H1 (cell line): ENCODE measurements at regions not wholly inside any gene's neighbourhood (a gene's known extent, or its start where the extent isn't known, plus 50 kb on each side); places are given as distances from the start of the nearest gene placed in this dataset.
"Not testable (repeated sequence)": the region's sequence is repeated elsewhere in the genome, so short reads cannot be mapped to it uniquely, and the experiment has no call there.

Experiments
- CTCF ChIA-PET: fragments of 300-600 bp; sonication (Branson Sonifier 250); formaldehyde crosslinking; loops from one replicate; lab custom pipeline; 2021; ENCODE audit not compliant: partially characterized antibody; lab: Charles Lee
- POLR2A ChIA-PET: fragments of 300-600 bp; sonication (Branson Sonifier 250); formaldehyde crosslinking; loops from one replicate; lab custom pipeline; 2021; ENCODE audit warnings: inconsistent platforms; ENCODE audit not compliant: partially characterized antibody; lab: Charles Lee
- DNase-seq, 2 experiments: peaks; one replicate each; pipeline versions ENCODE4 v3.0.0 to v3.0.0-alpha.2; 2010 to 2022; ENCODE audit warnings: low spot score in 2 of 2, low read depth in 1 of 2, mixed read lengths in 1 of 2
- FAIRE-seq: peaks from 2 replicates; lab custom pipeline; 2011; peaks lifted over from hg19 to GRCh38; lab: Jason Lieb, UNC
- H2AFZ ChIP-seq: 2 replicates; pipeline ENCODE4 v1.8.1; 2012; ENCODE audit warnings: low read length, inconsistent platforms
- H2AK5ac ChIP-seq: 2 replicates; pipeline ENCODE4 v1.6.1; 2013; ENCODE audit warnings: low read depth, low read length
- H2BK120ac ChIP-seq: replicated peaks from 2 replicates; pipeline ENCODE3; 2013; ENCODE audit warnings: low read depth, low read length, inconsistent platforms
- H2BK12ac ChIP-seq: 2 replicates; pipeline ENCODE4 v1.6.1; 2013; ENCODE audit warnings: low read depth, low read length
- H2BK15ac ChIP-seq: 2 replicates; pipeline ENCODE4 v1.6.1; 2013; ENCODE audit warnings: low read length
- H2BK20ac ChIP-seq: 2 replicates; pipeline ENCODE4 v1.6.1; 2013; ENCODE audit warnings: low read length
- H2BK5ac ChIP-seq: 2 replicates; pipeline ENCODE4 v1.6.1; 2013; ENCODE audit warnings: low read depth, low read length
- H3K14ac ChIP-seq: 2 replicates; pipeline ENCODE4 v1.6.1; 2013; ENCODE audit warnings: inconsistent platforms; ENCODE audit not compliant: insufficient read length
- H3K18ac ChIP-seq: 2 replicates; pipeline ENCODE4 v1.6.1; 2013; ENCODE audit warnings: low read length; ENCODE audit errors: extremely low read depth
- H3K23ac ChIP-seq: 2 replicates; pipeline ENCODE4 v1.6.1; 2013; ENCODE audit warnings: inconsistent platforms; ENCODE audit not compliant: insufficient read length
- H3K23me2 ChIP-seq: 2 replicates; pipeline ENCODE4 v1.6.1; 2013; ENCODE audit warnings: low read depth, low read length
- H3K27ac ChIP-seq: 2 replicates; pipeline ENCODE4 v1.6.1; 2011; ENCODE audit warnings: low read depth, low read length, inconsistent platforms
- H3K27me3 ChIP-seq, 4 experiments: replicated peaks in 1 of 4; 1 replicate in 1 of 4; 2 replicates in 3 of 4; pipeline versions ENCODE4 v1.6.1 to v1.8.1; 2011 to 2013; ENCODE audit warnings: low read length in 3 of 4, mild to moderate bottlenecking in 3 of 4, inconsistent platforms in 2 of 4, mixed read lengths in 2 of 4, moderate library complexity in 1 of 4; ENCODE audit not compliant: control insufficient read depth in 3 of 4, insufficient read depth in 3 of 4; ENCODE audit errors: extremely low read depth in 1 of 4
- H3K36me3 ChIP-seq, 4 experiments: 2 replicates each; pipeline versions ENCODE4 v1.6.1 to v1.8.1; 2011 to 2013; ENCODE audit warnings: mild to moderate bottlenecking in 4 of 4, low read length in 3 of 4, moderate library complexity in 2 of 4, control low read depth in 1 of 4, inconsistent platforms in 1 of 4; ENCODE audit not compliant: insufficient read depth in 4 of 4, control insufficient read depth in 2 of 4
- H3K4ac ChIP-seq: replicated peaks from 2 replicates; pipeline ENCODE3; 2013; ENCODE audit warnings: low read length, low read depth, mixed read lengths, inconsistent platforms; ENCODE audit not compliant: insufficient read length
- H3K4me1 ChIP-seq, 4 experiments: replicated peaks in 1 of 4; 1 replicate in 1 of 4; 2 replicates in 3 of 4; pipeline versions ENCODE4 v1.6.1 to v1.8.1; 2011 to 2013; ENCODE audit warnings: low read length in 3 of 4, inconsistent platforms in 2 of 4, mixed read lengths in 1 of 4; ENCODE audit not compliant: insufficient read depth in 4 of 4, control insufficient read depth in 3 of 4
- H3K4me2 ChIP-seq, 2 experiments: 2 replicates each; pipeline versions ENCODE4 v1.6.1 to v1.8.1; 2011 to 2013; ENCODE audit warnings: low read depth in 2 of 2, low read length in 2 of 2, control low read depth in 1 of 2, inconsistent platforms in 1 of 2, mild to moderate bottlenecking in 1 of 2; ENCODE audit not compliant: insufficient read depth in 1 of 2
- H3K4me3 ChIP-seq, 4 experiments: fragments of 200-600, 300-600 bp in 1 of 4; sonication (generic), shearing (Covaris generic), sonication (Bioruptor Twin) in 1 of 4; 2 replicates each; pipeline versions ENCODE4 v1.5.1 to v1.8.1; 2011 to 2016; ENCODE audit warnings: low read length in 4 of 4, low read depth in 3 of 4, control low read depth in 2 of 4, inconsistent platforms in 2 of 4, mild to moderate bottlenecking in 2 of 4, mixed read lengths in 1 of 4, moderate library complexity in 1 of 4; ENCODE audit not compliant: insufficient read depth in 2 of 4; ENCODE audit errors: extremely low read depth in 1 of 4
- H3K56ac ChIP-seq: replicated peaks from 2 replicates; pipeline ENCODE3; 2013; ENCODE audit warnings: low read depth, mild to moderate bottlenecking, mixed read lengths, low read length, inconsistent platforms; ENCODE audit not compliant: insufficient read length
- H3K79me1 ChIP-seq: 2 replicates; pipeline ENCODE4 v1.6.1; 2013; ENCODE audit warnings: low read depth, low read length, control low read depth
- H3K79me2 ChIP-seq, 2 experiments: 2 replicates each; pipeline versions ENCODE4 v1.6.1 to v1.8.1; 2012 to 2013; ENCODE audit warnings: low read length in 2 of 2, mild to moderate bottlenecking in 2 of 2, inconsistent platforms in 1 of 2; ENCODE audit not compliant: insufficient read depth in 2 of 2, control insufficient read depth in 1 of 2
- H3K9ac ChIP-seq, 4 experiments: replicated peaks in 1 of 4; 1 replicate in 1 of 4; 2 replicates in 3 of 4; pipeline versions ENCODE4 v1.6.1 to v1.8.1; 2011 to 2013; ENCODE audit warnings: low read depth in 3 of 4, low read length in 3 of 4, control low read depth in 2 of 4, mild to moderate bottlenecking in 2 of 4, moderate library complexity in 2 of 4, inconsistent platforms in 1 of 4; ENCODE audit errors: extremely low read depth in 1 of 4
- H3K9me3 ChIP-seq, 2 experiments: 2 replicates each; pipeline versions ENCODE4 v1.6.1 to v1.8.1; 2012 to 2013; ENCODE audit warnings: mild to moderate bottlenecking in 2 of 2, moderate library complexity in 2 of 2, control low read depth in 1 of 2, inconsistent platforms in 1 of 2, low read depth in 1 of 2, low read length in 1 of 2, mixed read lengths in 1 of 2; ENCODE audit not compliant: insufficient read depth in 2 of 2
- H4K20me1 ChIP-seq, 2 experiments: replicated peaks in 1 of 2; 2 replicates each; pipeline versions ENCODE3 to v1.8.1; 2011 to 2013; ENCODE audit warnings: inconsistent platforms in 2 of 2, low read length in 2 of 2, mild to moderate bottlenecking in 1 of 2; ENCODE audit not compliant: insufficient read depth in 2 of 2, control insufficient read depth in 1 of 2
- H4K5ac ChIP-seq: 2 replicates; pipeline ENCODE4 v1.6.1; 2013; ENCODE audit warnings: low read length, low read depth, mixed read lengths, inconsistent platforms; ENCODE audit not compliant: insufficient read length
- H4K8ac ChIP-seq: 2 replicates; pipeline ENCODE4 v1.8.0; 2013; ENCODE audit warnings: mild to moderate bottlenecking, moderate library complexity, low read length, inconsistent platforms; ENCODE audit not compliant: insufficient read depth; ENCODE audit errors: extremely low read depth
- H4K91ac ChIP-seq: replicated peaks from 2 replicates; pipeline ENCODE3; 2013; ENCODE audit warnings: low read length, mixed read lengths, inconsistent platforms; ENCODE audit not compliant: insufficient read length
- WGBS, 2 experiments: shearing (Covaris generic) in 1 of 2; methylation state at CpG; one replicate each; pipeline versions ENCODE4 v1.1.6 to v1.1.7; 2013 to 2015; ENCODE audit warnings: low lambda C conversion rate in 2 of 2, mixed read lengths in 2 of 2, inconsistent platforms in 1 of 2, low coverage in 1 of 2, missing lambda C conversion rate in 1 of 2; ENCODE audit not compliant: insufficient replicate concordance in 2 of 2, insufficient coverage in 1 of 2, insufficient read length in 1 of 2; ENCODE audit errors: extremely low coverage in 1 of 2, missing lambda C conversion rate in 1 of 2; 5-methylcytosine and 5-hydroxymethylcytosine counted together

GRCh38 chr5:54864911-54865515 is 120.4 kb downstream of the ESM1 start:
- H3K4me2 ChIP-seq, H2BK12ac ChIP-seq, H2BK20ac ChIP-seq, H2BK15ac ChIP-seq, H3K4ac ChIP-seq, H3K79me2 ChIP-seq, H4K5ac ChIP-seq, H3K56ac ChIP-seq, H2AK5ac ChIP-seq, H3K4me1 ChIP-seq, H3K18ac ChIP-seq, FAIRE-seq, H4K91ac ChIP-seq, H4K8ac ChIP-seq, H2BK5ac ChIP-seq, H3K23me2 ChIP-seq, H3K4me3 ChIP-seq, POLR2A ChIA-PET, H3K27ac ChIP-seq, H3K23ac ChIP-seq, H3K9ac ChIP-seq, H2BK120ac ChIP-seq, H2AFZ ChIP-seq, H3K9me3 ChIP-seq, H3K14ac ChIP-seq, H3K36me3 ChIP-seq, H4K20me1 ChIP-seq, H3K27me3 ChIP-seq, DNase-seq, H3K79me1 ChIP-seq: not testable (repeated sequence)
- 81% methylated on average over 24 of the region's 44 CpGs; no CpG with 5 or more reads in 1 of the 2 experiments for WGBS, 2 experiments
- CTCF ChIA-PET = interaction anchor here (0.9 to 4.8 kb wide), 11 partner anchors 12 to 622 kb away, joined by 3 to 58 read pairs (median 7); partner anchors contain the start of gene SNX18
